ENCODE measurements at regions not wholly inside any gene's neighbourhood (a gene's known extent, or its start where the extent isn't known, plus 50 kb on each side); places are given as distances from the start of the nearest gene placed in this dataset.

DNA sequence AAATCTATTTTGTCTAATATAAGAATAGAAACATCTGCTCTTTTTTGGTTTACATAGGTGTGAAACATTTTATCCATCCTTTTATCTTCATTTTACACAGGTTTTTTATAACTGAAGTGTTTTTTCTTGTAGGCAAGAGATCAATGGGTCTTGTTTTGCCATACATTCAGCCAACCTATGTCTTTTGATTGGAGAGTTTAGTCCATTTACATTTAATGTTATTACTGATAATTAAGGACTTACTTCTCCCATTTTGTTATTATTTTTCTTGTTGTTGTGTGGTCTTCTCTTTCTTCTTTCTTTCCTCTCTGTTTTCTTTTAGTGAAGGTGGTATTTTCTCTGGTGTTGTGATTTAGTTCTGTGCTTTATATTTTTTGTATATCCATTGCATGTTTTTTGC, 785.3 kb downstream of the ARAP2 start:
- TF ChIP-seq YY1 (IDR thresholded peaks at IDR 0.05; ENCODE audit: insufficient read depth, insufficient read length) (no peak), SUZ12 (IDR thresholded peaks at IDR 0.05; ENCODE audit: extremely low read depth, insufficient read depth, insufficient read length) (no peak), ZNF274 (IDR thresholded peaks at IDR 0.05; ENCODE audit: low read depth, low read length) (no peak)

Measured in NT2/D1 (cell line).